ENCODE measurements at regions not wholly inside any gene's neighbourhood (a gene's known extent, or its start where the extent isn't known, plus 50 kb on each side); places are given as distances from the start of the nearest gene placed in this dataset.

GRCh38 chr14:81625343-81625742 lies 91.7 kb upstream of the SEL1L start:
- TF ChIP-seq CTCF (conservative IDR thresholded peaks at IDR 0.05; ENCODE audit: low read length) (peak; percentile 85), EZH2phosphoT487 (IDR thresholded peaks at IDR 0.05; ENCODE audit: borderline replicate concordance, low read depth, low read length) (no peak)

All from OCI-LY7 (cell line).